ENCODE measurements at regions not wholly inside any gene's neighbourhood (a gene's known extent, or its start where the extent isn't known, plus 50 kb on each side); places are given as distances from the start of the nearest gene placed in this dataset.

GRCh38 chr7:17055596-17055995 lies 173.8 kb upstream of the AGR3 start:
- H3K4me1 ChIP-seq (replicated peaks): peaks cover 29% of the 10 kb centered on the region
- no peak overlapping the region for H3K27ac ChIP-seq
- no peaks in the 10 kb centered on the region for H3K36me3 ChIP-seq
- no peaks in the 10 kb centered on the region for H3K27me3 ChIP-seq (replicated peaks)
- no peak for DNase-seq (ENCODE audit: low read depth in 1 of 2, low spot score in 2 of 2)
- peaks cover 3% of the 10 kb centered on the region; the same call in 1 of the 2 replicates for H3K9me3 ChIP-seq (replicated peaks)
- H3K4me3 ChIP-seq: no peak overlapping the region

DNA sequence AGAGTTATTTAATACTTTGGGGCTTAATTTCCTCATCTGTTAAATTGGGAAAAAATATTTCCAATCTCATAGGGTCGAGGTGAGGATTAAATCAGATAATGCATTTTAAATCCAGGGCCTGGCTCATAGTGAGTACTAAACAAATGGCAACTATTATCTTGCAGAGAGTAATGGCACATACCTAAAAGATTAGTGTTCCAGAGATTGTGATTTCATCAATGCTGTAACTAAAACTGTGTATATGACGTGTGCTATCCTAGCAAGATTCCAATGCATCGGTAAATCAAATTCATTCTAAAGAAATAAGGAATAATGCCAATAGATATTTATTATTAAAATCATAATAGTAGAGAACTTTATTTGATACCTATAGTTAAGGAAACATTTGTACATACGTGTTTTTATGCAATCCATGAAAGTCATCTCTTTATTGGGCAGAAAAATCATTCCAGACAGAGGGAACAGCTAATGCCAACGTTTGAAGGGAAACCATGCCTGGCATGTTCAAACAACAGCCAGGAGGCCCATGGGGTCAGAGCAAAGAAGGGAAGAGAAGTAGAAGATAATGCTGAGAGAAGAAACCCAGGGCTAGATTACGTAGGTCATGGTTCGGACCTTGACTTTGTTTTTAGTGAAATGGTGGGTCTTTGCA lies 174.8 kb upstream of the AGR3 start:
- Histone ChIP-seq H3K27me3 (replicated peaks) (no peaks in the 10 kb centered on the region), H3K4me1 (replicated peaks) (peaks cover 29% of the 10 kb centered on the region), H3K4me3 (no peak overlapping the region), H3K9me3 (replicated peaks) (peaks cover 3% of the 10 kb centered on the region; the same call in 1 of the 2 replicates), H3K27ac (peak overlapping the region; percentile 24), H3K36me3 (no peaks in the 10 kb centered on the region)
- DNase-seq (ENCODE audit: low read depth in 1 of 2, low spot score in 2 of 2): no peak

DNA sequence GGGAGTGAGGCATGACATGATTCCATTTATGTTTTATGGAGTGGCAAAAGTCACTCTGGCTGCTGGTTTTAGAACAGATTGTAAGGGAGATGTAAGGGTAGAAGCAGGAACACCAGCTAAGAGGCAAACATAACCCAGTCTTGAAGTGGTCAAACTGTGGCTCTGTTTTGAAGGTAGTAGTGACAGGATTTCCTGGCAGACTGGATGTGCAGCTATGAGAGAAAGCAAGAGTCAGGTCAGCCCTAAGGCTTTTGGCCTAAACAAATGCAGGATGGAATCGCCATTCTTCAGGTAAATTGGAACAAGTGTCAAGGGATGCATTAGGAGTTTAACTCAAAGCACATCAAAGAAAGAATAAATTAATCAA lies 175.3 kb upstream of the AGR3 start:
- H3K4me1 ChIP-seq (replicated peaks): peaks cover 29% of the 10 kb centered on the region
- no peaks in the 10 kb centered on the region for H3K36me3 ChIP-seq
- peaks cover 3% of the 10 kb centered on the region; the same call in 1 of the 2 replicates for H3K9me3 ChIP-seq (replicated peaks)
- H3K27ac ChIP-seq: peak overlapping the region; percentile 24
- no peaks in the 10 kb centered on the region; the same call in 1 of the 2 replicates for H3K27me3 ChIP-seq (replicated peaks)
- DNase-seq (ENCODE audit: low read depth in 1 of 2, low spot score in 2 of 2): no peak
- no peak overlapping the region for H3K4me3 ChIP-seq

GRCh38 chr7:17058568-17058967 lies 176.8 kb upstream of the AGR3 start:
- Histone ChIP-seq H3K4me1 (replicated peaks) (peaks cover 29% of the 10 kb centered on the region), H3K27me3 (replicated peaks) (no peaks in the 10 kb centered on the region; the same call in 1 of the 2 replicates), H3K4me3 (no peak overlapping the region), H3K27ac (peak overlapping the region; percentile 72), H3K9me3 (replicated peaks) (peaks cover 3% of the 10 kb centered on the region; the same call in 1 of the 2 replicates), H3K36me3 (no peaks in the 10 kb centered on the region)
- DNase-seq (ENCODE audit: low read depth in 1 of 2, low spot score in 2 of 2): peak in 1 of 2 experiments; percentile 63

GRCh38 chr7:17060051-17060450 lies 178.3 kb upstream of the AGR3 start:
- Histone ChIP-seq H3K27me3 (replicated peaks) (no peaks in the 10 kb centered on the region; the same call in 1 of the 2 replicates), H3K36me3 (no peaks in the 10 kb centered on the region), H3K9me3 (replicated peaks) (peaks cover 3% of the 10 kb centered on the region; the same call in 1 of the 2 replicates), H3K4me3 (no peak overlapping the region), H3K4me1 (replicated peaks) (peaks cover 29% of the 10 kb centered on the region), H3K27ac (no peak overlapping the region)
- DNase-seq (ENCODE audit: low read depth in 1 of 2, low spot score in 2 of 2): no peak

- no peak for DNase-seq (ENCODE audit: low read depth in 1 of 2, low spot score in 2 of 2)
- Histone ChIP-seq H3K4me3 (no peak overlapping the region), H3K4me1 (replicated peaks) (peaks cover 22% of the 10 kb centered on the region), H3K27me3 (replicated peaks) (no peaks in the 10 kb centered on the region; the same call in 1 of the 2 replicates), H3K27ac (no peak overlapping the region), H3K36me3 (no peaks in the 10 kb centered on the region), H3K9me3 (replicated peaks) (no peaks in the 10 kb centered on the region; the same call in 1 of the 2 replicates)
Observed at GRCh38 chr7:17061443-17061842, 179.7 kb upstream of the AGR3 start.

GRCh38 chr7:17062151-17063044 lies 180.6 kb upstream of the AGR3 start:
- Histone ChIP-seq H3K36me3 (no peaks in the 10 kb centered on the region), H3K4me1 (replicated peaks) (peaks cover 16% of the 10 kb centered on the region)
- no peak for DNase-seq (ENCODE audit: low read depth in 1 of 2, low spot score in 2 of 2)

DNA sequence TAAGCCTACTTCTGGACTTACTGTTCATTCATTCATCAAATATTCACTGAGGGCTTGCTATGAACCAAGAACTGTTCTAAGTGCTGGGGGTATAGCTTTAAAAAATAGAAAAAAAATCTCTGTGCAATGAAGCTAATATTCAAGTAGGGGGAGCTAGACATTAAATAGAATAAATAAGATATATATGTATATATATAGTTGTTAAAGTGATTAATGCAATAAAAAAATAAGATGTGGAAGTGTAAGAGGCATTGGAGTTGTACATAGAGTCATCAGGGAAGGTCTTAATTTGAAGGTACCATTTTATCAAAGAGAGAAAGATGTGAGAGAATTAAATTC lies 181.2 kb upstream of the AGR3 start:
- no peaks in the 10 kb centered on the region for H3K36me3 ChIP-seq
- no peak overlapping the region for H3K27ac ChIP-seq
- no peak for DNase-seq (ENCODE audit: low read depth in 1 of 2, low spot score in 2 of 2)
- H3K9me3 ChIP-seq (replicated peaks): no peaks in the 10 kb centered on the region
- H3K4me1 ChIP-seq (replicated peaks): peaks cover 12% of the 10 kb centered on the region
- H3K27me3 ChIP-seq (replicated peaks): no peaks in the 10 kb centered on the region; the same call in 1 of the 2 replicates
- no peak overlapping the region for H3K4me3 ChIP-seq

More at GRCh38 chr7:17062151-17063044, 180.6 kb upstream of the AGR3 start:
- Histone ChIP-seq H3K27me3 (replicated peaks) (no peaks in the 10 kb centered on the region; the same call in 1 of the 2 replicates), H3K27ac (no peak overlapping the region), H3K4me3 (no peak overlapping the region), H3K9me3 (replicated peaks) (no peaks in the 10 kb centered on the region)

- no peak overlapping the region for H3K27ac ChIP-seq
- H3K4me3 ChIP-seq: no peak overlapping the region
- H3K9me3 ChIP-seq (replicated peaks): no peaks in the 10 kb centered on the region
- no peaks in the 10 kb centered on the region for H3K36me3 ChIP-seq
- H3K27me3 ChIP-seq (replicated peaks): no peaks in the 10 kb centered on the region
- DNase-seq (ENCODE audit: low read depth in 1 of 2, low spot score in 2 of 2): no peak
- no peaks in the 10 kb centered on the region for H3K4me1 ChIP-seq (replicated peaks)
Observed at GRCh38 chr7:17067691-17068090, 185.9 kb upstream of the AGR3 start.

DNA sequence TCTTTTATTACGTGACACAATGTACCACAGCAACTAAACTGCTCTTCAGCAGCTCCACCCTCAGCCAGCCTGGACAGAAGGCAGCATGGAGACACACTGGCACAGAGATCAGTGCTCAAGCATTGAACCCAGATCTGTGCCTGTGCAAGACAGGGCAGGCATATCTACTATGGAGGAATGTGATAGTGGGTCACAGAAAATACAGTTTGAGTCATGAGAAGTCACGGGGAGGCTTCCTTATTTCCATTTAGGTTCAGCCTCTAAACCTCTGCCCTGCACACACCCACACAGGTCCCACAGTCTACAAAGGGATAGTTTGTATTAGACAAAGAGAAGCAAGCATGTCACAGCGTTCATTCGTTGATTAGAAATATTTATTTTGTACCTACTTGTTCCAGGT lies 187.4 kb upstream of the AGR3 start:
- H3K27me3 ChIP-seq (replicated peaks): no peaks in the 10 kb centered on the region

GRCh38 chr7:17070231-17070708 lies 188.5 kb upstream of the AGR3 start:
- no peaks in the 10 kb centered on the region for H3K9me3 ChIP-seq (replicated peaks)
- no peaks in the 10 kb centered on the region for H3K27me3 ChIP-seq (replicated peaks)
- H3K27ac ChIP-seq: no peak overlapping the region
- H3K36me3 ChIP-seq: no peaks in the 10 kb centered on the region
- no peak overlapping the region for H3K4me3 ChIP-seq
- H3K4me1 ChIP-seq (replicated peaks): no peaks in the 10 kb centered on the region
- no peak for DNase-seq (ENCODE audit: low read depth in 1 of 2, low spot score in 2 of 2)

More for the DNA sequence above, 187.4 kb upstream of the AGR3 start:
- no peaks in the 10 kb centered on the region for H3K36me3 ChIP-seq
- no peak overlapping the region for H3K4me3 ChIP-seq
- no peaks in the 10 kb centered on the region for H3K9me3 ChIP-seq (replicated peaks)
- H3K27ac ChIP-seq: no peak overlapping the region
- H3K4me1 ChIP-seq (replicated peaks): no peaks in the 10 kb centered on the region
- no peak for DNase-seq (ENCODE audit: low read depth in 1 of 2, low spot score in 2 of 2)

DNA sequence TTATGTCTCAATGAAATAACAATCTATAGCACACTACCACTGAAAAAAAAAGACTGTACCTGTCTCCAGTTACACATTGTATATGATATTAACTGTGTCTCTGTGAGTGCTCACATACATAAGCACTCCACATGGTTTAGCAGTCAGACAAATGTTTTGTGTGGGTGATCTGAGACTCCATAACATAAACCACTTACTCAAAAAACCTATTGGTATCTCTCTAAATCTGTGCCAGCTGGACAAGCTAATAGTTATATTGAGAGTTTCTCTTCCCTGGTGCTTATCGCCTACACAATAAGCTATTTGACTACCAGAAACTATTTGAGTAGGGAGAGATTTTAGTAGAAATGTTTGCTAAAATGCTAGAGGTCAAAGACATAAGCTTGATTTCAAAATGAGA lies 190.1 kb upstream of the AGR3 start:
- no peaks in the 10 kb centered on the region for H3K36me3 ChIP-seq
- H3K4me3 ChIP-seq: no peak overlapping the region
- DNase-seq (ENCODE audit: low read depth in 1 of 2, low spot score in 2 of 2): no peak
- H3K27me3 ChIP-seq (replicated peaks): no peaks in the 10 kb centered on the region
- no peak overlapping the region for H3K27ac ChIP-seq
- H3K4me1 ChIP-seq (replicated peaks): no peaks in the 10 kb centered on the region
- no peaks in the 10 kb centered on the region for H3K9me3 ChIP-seq (replicated peaks)

GRCh38 chr7:17075601-17076255 lies 193.9 kb upstream of the AGR3 start:
- no peak for DNase-seq (ENCODE audit: low read depth in 1 of 2, low spot score in 2 of 2)
- no peaks in the 10 kb centered on the region for H3K36me3 ChIP-seq

More at GRCh38 chr7:17075601-17076255, 193.9 kb upstream of the AGR3 start:
- H3K4me3 ChIP-seq: no peak overlapping the region
- no peak overlapping the region for H3K27ac ChIP-seq
- no peaks in the 10 kb centered on the region for H3K9me3 ChIP-seq (replicated peaks)
- no peaks in the 10 kb centered on the region for H3K4me1 ChIP-seq (replicated peaks)
- no peaks in the 10 kb centered on the region for H3K27me3 ChIP-seq (replicated peaks)
